ENCODE measurements at regions not wholly inside any gene's neighbourhood (a gene's known extent, or its start where the extent isn't known, plus 50 kb on each side); places are given as distances from the start of the nearest gene placed in this dataset.

DNA sequence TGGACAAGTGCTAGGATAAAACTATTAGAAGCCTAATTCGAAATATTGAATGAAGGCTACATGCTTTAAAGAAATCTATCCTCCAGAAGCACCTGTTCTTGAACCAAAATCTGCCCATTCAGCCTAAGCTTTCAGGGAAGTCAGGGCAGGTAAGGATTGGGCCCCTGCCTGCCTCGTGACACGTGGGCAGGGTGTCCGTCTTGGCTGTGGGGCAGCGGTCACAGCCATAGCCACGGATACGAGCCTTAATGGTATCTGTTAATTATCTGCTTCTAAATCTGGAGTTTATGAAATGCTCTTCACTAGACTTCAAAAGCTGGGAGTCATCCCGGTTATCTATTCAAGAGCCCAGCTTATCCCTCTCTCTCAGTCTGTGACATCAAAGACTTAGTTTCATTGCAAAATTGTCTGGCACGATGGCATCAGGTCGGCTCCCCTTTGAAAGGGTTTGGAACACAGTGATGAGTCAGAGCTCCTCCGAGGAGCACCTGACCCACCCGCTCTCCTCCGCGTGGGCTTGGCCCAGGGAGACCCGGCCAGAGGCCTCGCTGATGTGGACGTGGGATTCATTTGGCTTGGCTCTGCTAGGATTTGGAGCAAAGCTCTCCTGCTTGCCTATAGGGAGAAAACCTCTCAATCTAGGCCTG is 135.9 kb downstream of the MACROH2A1 start (continued):
- no peak; the same call in 1 of the 2 replicates for TF ChIP-seq HMGXB3 (CRISPR knock-in tag; IDR thresholded peaks at IDR 0.05; ENCODE audit: borderline replicate concordance)
- no peak for TF ChIP-seq MLLT10 (CRISPR knock-in tag; IDR thresholded peaks at IDR 0.05)
- TF ChIP-seq, protein P1, sequence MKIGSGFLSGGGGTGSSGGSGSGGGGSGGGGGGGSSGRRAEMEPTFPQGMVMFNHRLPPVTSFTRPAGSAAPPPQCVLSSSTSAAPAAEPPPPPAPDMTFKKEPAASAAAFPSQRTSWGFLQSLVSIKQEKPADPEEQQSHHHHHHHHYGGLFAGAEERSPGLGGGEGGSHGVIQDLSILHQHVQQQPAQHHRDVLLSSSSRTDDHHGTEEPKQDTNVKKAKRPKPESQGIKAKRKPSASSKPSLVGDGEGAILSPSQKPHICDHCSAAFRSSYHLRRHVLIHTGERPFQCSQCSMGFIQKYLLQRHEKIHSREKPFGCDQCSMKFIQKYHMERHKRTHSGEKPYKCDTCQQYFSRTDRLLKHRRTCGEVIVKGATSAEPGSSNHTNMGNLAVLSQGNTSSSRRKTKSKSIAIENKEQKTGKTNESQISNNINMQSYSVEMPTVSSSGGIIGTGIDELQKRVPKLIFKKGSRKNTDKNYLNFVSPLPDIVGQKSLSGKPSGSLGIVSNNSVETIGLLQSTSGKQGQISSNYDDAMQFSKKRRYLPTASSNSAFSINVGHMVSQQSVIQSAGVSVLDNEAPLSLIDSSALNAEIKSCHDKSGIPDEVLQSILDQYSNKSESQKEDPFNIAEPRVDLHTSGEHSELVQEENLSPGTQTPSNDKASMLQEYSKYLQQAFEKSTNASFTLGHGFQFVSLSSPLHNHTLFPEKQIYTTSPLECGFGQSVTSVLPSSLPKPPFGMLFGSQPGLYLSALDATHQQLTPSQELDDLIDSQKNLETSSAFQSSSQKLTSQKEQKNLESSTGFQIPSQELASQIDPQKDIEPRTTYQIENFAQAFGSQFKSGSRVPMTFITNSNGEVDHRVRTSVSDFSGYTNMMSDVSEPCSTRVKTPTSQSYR (CRISPR knock-in tag; IDR thresholded peaks at IDR 0.05; ENCODE audit: borderline replicate concordance): peak; percentile 54; the same call in 1 of the 2 replicates
- TF ChIP-seq FIP1L1 (IDR thresholded peaks at IDR 0.05; ENCODE audit: borderline replicate concordance, insufficient read depth, low read depth, low read length): no peak
- TF ChIP-seq ELF4 (CRISPR knock-in tag; IDR thresholded peaks at IDR 0.05; ENCODE audit: borderline replicate concordance): no peak
- TF ChIP-seq, protein P2, sequence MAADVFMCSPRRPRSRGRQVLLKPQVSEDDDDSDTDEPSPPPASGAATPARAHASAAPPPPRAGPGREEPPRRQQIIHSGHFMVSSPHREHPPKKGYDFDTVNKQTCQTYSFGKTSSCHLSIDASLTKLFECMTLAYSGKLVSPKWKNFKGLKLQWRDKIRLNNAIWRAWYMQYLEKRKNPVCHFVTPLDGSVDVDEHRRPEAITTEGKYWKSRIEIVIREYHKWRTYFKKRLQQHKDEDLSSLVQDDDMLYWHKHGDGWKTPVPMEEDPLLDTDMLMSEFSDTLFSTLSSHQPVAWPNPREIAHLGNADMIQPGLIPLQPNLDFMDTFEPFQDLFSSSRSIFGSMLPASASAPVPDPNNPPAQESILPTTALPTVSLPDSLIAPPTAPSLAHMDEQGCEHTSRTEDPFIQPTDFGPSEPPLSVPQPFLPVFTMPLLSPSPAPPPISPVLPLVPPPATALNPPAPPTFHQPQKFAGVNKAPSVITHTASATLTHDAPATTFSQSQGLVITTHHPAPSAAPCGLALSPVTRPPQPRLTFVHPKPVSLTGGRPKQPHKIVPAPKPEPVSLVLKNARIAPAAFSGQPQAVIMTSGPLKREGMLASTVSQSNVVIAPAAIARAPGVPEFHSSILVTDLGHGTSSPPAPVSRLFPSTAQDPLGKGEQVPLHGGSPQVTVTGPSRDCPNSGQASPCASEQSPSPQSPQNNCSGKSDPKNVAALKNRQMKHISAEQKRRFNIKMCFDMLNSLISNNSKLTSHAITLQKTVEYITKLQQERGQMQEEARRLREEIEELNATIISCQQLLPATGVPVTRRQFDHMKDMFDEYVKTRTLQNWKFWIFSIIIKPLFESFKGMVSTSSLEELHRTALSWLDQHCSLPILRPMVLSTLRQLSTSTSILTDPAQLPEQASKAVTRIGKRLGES (CRISPR knock-in tag; IDR thresholded peaks at IDR 0.05; ENCODE audit: borderline replicate concordance): no peak
- TF ChIP-seq MAZ (IDR thresholded peaks at IDR 0.05; ENCODE audit: borderline replicate concordance, low read depth, low read length): no peak
- no peak for TF ChIP-seq MAZ (CRISPR knock-in tag; IDR thresholded peaks at IDR 0.05; ENCODE audit: low read depth)
- TF ChIP-seq NCOA1 (CRISPR knock-in tag; IDR thresholded peaks at IDR 0.05): no peak
- peak; percentile 50; the same call in 1 of the 2 replicates for TF ChIP-seq NR2F2 (IDR thresholded peaks at IDR 0.05; ENCODE audit: borderline replicate concordance, low read depth)
- no peak for TF ChIP-seq IRX3 (CRISPR knock-in tag; IDR thresholded peaks at IDR 0.05; ENCODE audit: borderline replicate concordance, low read depth)
- TF ChIP-seq, protein P3, sequence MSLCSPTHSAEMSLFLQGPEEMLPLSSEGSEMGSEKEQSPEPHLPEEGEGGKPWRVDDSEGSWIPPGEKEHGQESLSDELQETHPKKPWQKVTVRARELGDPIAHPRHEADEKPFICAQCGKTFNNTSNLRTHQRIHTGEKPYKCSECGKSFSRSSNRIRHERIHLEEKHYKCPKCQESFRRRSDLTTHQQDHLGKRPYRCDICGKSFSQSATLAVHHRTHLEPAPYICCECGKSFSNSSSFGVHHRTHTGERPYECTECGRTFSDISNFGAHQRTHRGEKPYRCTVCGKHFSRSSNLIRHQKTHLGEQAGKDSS (CRISPR knock-in tag; IDR thresholded peaks at IDR 0.05; ENCODE audit: borderline replicate concordance, low read depth): no peak
- TF ChIP-seq POGK (CRISPR knock-in tag; conservative IDR thresholded peaks at IDR 0.05): peak; percentile 55; the same call in 1 of the 2 replicates

Data from HepG2 (cell line).